ENCODE measurements at regions not wholly inside any gene's neighbourhood (a gene's known extent, or its start where the extent isn't known, plus 50 kb on each side); places are given as distances from the start of the nearest gene placed in this dataset.
A peak's percentile ranks its signal among the peaks of the same experiment; 100 is the strongest.

GRCh38 chr10:129416956-129417765 lies 49.9 kb upstream of the MGMT start:
- no peak overlapping the region for H3K4me3 ChIP-seq (replicated peaks in 1 of 3; ENCODE audit: insufficient read depth in 1 of 3, low read depth in 1 of 3, low read length in 3 of 3)
- no peaks in the 10 kb centered on the region for H3K36me3 ChIP-seq (ENCODE audit: control insufficient read depth in 2 of 2, extremely low read depth in 1 of 2, insufficient read depth in 2 of 2, low read length in 2 of 2)
- peak overlapping the region; percentile 46 for H3K9ac ChIP-seq (replicated peaks; ENCODE audit: extremely low read depth, insufficient read depth, low read length)
- no peaks in the 10 kb centered on the region for H3K27me3 ChIP-seq (ENCODE audit: control insufficient read depth in 2 of 2, insufficient read depth in 2 of 2, low read length in 2 of 2)
- no peak overlapping the region for H2AFZ ChIP-seq (ENCODE audit: low read depth, low read length)
- no peaks in the 10 kb centered on the region for H3K79me2 ChIP-seq (ENCODE audit: control insufficient read depth, insufficient read depth, low read length)
- H4K20me1 ChIP-seq (replicated peaks; ENCODE audit: control insufficient read depth, extremely low read depth, insufficient read depth, low read length): no peaks in the 10 kb centered on the region
- peak overlapping the region; percentile 62 for H3K27ac ChIP-seq (ENCODE audit: insufficient read depth, low read depth, low read length)
- dilution Hi-C loops (cut with MboI; ENCODE audit: extremely low pct_ligation_motif_present, low sequenced_read_pairs) (no loop called here), intact Hi-C loops (cut with micrococcal nuclease) (loop anchor here (1.0 to 5.0 kb wide), 5 partner anchors 50 to 382 kb away; partner anchors contain the start of gene MGMT)
- DNase-seq (ENCODE audit: low read depth, low spot score) (peak; percentile 59), FAIRE-seq (peak; percentile 87)
- no peaks in the 10 kb centered on the region for H3K9me1 ChIP-seq (replicated peaks; ENCODE audit: control insufficient read depth, extremely low read depth, insufficient read depth, low read length)
- ChIA-PET POLR2A (no interaction called here), CTCF (interaction anchor here (0.9 kb wide), 1 partner anchor 10 kb away, joined by 3 read pairs; no protein-coding TSS in a partner anchor)
- BruUV-seq (replicated peaks): no TSS peak
- H3K4me1 ChIP-seq (ENCODE audit: control insufficient read depth, extremely low read depth, insufficient read depth, low read length): peaks cover 17% of the 10 kb centered on the region
- H3K4me2 ChIP-seq (ENCODE audit: insufficient read depth, low read length): peak overlapping the region; percentile 52
- TF ChIP-seq, protein P1, sequence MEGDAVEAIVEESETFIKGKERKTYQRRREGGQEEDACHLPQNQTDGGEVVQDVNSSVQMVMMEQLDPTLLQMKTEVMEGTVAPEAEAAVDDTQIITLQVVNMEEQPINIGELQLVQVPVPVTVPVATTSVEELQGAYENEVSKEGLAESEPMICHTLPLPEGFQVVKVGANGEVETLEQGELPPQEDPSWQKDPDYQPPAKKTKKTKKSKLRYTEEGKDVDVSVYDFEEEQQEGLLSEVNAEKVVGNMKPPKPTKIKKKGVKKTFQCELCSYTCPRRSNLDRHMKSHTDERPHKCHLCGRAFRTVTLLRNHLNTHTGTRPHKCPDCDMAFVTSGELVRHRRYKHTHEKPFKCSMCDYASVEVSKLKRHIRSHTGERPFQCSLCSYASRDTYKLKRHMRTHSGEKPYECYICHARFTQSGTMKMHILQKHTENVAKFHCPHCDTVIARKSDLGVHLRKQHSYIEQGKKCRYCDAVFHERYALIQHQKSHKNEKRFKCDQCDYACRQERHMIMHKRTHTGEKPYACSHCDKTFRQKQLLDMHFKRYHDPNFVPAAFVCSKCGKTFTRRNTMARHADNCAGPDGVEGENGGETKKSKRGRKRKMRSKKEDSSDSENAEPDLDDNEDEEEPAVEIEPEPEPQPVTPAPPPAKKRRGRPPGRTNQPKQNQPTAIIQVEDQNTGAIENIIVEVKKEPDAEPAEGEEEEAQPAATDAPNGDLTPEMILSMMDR (IDR thresholded peaks at IDR 0.05; ENCODE audit: extremely low read depth in 1 of 2, insufficient read depth in 1 of 2, low read depth in 1 of 2, low read length in 2 of 2): no peak
- TF ChIP-seq JUN (IDR thresholded peaks at IDR 0.05; ENCODE audit: borderline replicate concordance, insufficient read depth, insufficient read length, low read depth): peak; percentile 93
- peak; percentile 62 for TF ChIP-seq MYC (IDR thresholded peaks at IDR 0.05; ENCODE audit: low read depth, low read length)
- TF ChIP-seq, protein P2, sequence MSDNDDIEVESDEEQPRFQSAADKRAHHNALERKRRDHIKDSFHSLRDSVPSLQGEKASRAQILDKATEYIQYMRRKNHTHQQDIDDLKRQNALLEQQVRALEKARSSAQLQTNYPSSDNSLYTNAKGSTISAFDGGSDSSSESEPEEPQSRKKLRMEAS (IDR thresholded peaks at IDR 0.05; ENCODE audit: insufficient read depth, insufficient read length): peak; percentile 83
- H3K9me3 ChIP-seq (replicated peaks; ENCODE audit: control insufficient read depth, insufficient read depth, low read length): no peaks in the 10 kb centered on the region
